ENCODE measurements at regions not wholly inside any gene's neighbourhood (a gene's known extent, or its start where the extent isn't known, plus 50 kb on each side); places are given as distances from the start of the nearest gene placed in this dataset.

- intact Hi-C loops (cut with micrococcal nuclease): no loop called here
- Mint-ChIP-seq H3K36me3 (ENCODE audit: low read depth) (no peaks in the 10 kb centered on the region), H3K27me3 (peaks cover 8% of the 10 kb centered on the region), H3K4me1 (ENCODE audit: low read depth) (no peaks in the 10 kb centered on the region), H3K9me3 (no peaks in the 10 kb centered on the region), H3K4me3 (no peak overlapping the region), H3K27ac (no peak overlapping the region)
- ATAC-seq: no peak
- CTCF ChIA-PET: interaction anchor here (1.5 kb wide), 1 partner anchor 51 kb away, joined by 3 read pairs; no protein-coding TSS in a partner anchor
- no peak for TF ChIP-seq CTCF (IDR thresholded peaks at IDR 0.05)
- DNase-seq: no peak
- POLR2A ChIA-PET: no interaction called here
These were observed 115.1 kb downstream of the CYLD start for GRCh38 chr16:50856991-50857390.

- no peaks in the 10 kb centered on the region for H3K4me1 Mint-ChIP-seq (ENCODE audit: low read depth)
- intact Hi-C loops (cut with micrococcal nuclease): no loop called here
- no peak overlapping the region for H3K27ac Mint-ChIP-seq
- ChIA-PET CTCF (no interaction called here), POLR2A (no interaction called here)
- DNase-seq: no peak
- no peak for TF ChIP-seq CTCF (IDR thresholded peaks at IDR 0.05)
- no peaks in the 10 kb centered on the region for H3K9me3 Mint-ChIP-seq
- no peak for ATAC-seq
- peaks cover 8% of the 10 kb centered on the region for H3K27me3 Mint-ChIP-seq
- no peaks in the 10 kb centered on the region for H3K36me3 Mint-ChIP-seq (ENCODE audit: low read depth)
- H3K4me3 Mint-ChIP-seq: no peak overlapping the region
These were observed 111.4 kb downstream of the CYLD start for GRCh38 chr16:50853329-50853728.

Measured in activated CD8-positive, alpha-beta T cell treated with anti-CD3 and anti-CD28 coated beads for 36 hours (primary cell).